SIG-M5 treated with dmso at 0.1 percent for 504 hours (cell line): ENCODE measurements at regions not wholly inside any gene's neighbourhood (a gene's known extent, or its start where the extent isn't known, plus 50 kb on each side); places are given as distances from the start of the nearest gene placed in this dataset.
A peak's percentile ranks its signal among the peaks of the same experiment; 100 is the strongest.
"Not testable (repeated sequence)": the region's sequence is repeated elsewhere in the genome, so short reads cannot be mapped to it uniquely, and the experiment has no call there.

Source experiments
- DNase-seq: peaks from one replicate; lab custom pipeline; 2025; ENCODE audit not compliant: unreplicated experiment; lab: John Stamatoyannopoulos, UW

DNA sequence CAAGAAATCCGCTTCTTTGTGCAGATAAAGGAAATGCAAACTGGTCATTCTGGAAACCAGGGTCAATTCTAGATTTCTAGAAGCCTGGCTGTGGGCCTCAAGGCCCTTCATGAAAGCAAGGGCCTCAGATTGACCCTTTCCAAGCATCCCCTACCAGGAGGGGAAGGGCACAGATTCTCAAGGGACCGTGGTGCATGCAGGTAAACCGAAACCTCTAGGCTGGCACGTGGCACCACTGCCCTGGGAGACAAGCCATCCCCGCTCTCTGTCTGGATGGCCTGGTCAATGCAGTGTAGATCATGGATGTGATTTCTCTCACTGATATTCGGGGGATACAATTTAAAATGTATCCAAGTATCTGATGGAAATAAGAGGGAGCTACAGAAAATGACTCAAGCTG lies 69.4 kb downstream of the TOMM20 start:
- DNase-seq: no peak

DNA sequence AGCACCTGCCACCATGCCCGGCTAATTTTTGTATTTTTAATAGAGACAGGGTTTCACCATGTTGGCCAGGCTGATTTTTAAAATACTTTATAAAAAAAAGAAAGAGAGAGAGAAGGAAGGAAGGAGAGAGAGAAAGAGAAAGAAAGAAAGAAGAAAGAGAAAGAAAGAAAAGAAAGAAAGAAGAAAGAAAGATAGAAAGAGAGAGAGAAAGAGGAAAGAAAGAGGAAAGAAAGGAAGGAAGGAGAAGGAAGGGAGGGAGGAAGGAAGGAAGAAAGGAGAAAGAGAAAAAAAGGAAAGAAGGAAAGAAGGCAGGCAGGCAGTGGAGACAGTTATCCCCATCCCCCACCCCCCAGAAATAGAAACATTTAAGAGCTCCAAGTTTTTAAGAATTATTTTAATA lies 69.9 kb downstream of the TOMM20 start:
- no peak for DNase-seq

DNA sequence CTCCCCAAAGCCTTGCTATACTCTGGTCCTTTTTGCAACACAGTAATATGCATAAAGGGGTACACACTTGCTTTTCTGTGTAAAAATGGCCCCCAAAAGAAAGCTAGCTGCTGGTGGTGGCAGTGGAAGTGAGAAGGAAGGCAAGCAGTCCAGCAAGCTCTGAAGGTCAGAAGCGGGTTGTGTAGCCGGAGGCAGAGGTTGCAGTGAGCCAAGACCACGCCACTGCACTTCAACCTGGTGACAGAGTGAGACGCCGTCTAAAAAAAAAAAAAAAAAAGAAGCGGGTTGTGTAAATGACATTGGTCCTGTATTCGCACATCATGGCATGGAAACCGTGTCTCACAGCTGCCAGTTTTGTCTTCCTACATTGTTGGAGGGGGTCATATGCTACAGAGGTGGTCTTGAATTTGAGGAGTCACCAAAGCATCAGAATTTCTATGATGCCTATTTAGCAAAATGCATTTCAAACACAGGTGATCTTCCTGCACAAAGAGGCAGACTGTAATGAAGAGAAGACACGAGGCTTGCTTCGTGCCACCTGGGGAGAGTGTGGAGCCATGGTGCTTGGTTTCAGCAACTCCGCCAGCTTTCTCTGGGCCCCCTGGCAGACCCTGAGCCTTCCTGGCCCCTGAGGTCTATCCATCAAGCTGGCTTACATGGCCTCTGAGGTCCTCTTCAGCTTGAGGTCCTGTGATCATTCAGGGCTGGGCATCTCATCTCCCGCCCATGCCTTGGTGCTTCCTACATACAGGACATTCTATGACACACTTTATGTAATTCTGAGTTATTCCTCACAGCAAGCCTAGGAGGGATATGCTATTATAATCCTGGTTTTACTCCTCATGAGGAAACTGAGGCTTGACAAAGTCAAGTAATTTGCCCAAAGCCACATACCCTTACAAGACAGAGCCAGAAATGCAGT lies 71.0 kb downstream of the TOMM20 start:
- no peak for DNase-seq

DNA sequence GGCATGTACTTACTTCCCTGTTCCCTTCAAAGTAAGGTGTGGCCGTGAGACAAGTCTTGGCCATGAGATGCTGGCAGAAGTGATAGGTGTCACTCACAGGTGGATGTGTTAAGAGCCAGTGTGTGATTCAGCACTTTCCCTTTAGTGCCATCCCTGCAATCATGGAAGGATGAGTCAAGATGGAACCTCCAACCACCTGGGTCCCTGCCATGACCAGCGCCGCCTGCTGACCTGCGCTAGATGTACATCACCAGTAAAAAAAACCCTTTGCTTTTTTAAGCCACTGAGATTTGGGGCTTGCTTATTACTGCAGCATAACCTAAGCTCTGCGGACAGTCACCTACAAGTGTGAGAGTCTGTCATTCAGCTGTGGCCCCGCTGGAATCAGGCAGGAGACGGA lies 71.7 kb downstream of the TOMM20 start:
- DNase-seq: no peak

DNA sequence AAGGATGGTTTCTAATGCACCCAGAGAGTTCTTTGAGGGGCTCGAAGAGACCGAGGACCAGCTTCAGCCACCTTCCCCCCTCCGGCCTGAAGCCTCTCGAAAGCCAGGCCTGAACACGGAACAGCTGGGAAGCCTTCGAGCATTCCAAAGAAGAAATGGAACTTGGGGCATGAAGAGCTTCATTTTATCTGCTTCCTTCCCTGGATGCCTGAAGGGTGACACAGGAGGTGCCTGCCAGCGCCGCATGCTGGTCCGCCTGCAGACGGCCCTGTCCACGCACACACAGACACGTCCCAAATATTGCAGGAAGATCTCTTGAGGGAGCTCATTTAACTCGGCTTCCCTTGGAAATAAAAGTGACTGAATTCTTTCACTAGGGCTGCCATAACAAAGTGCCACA lies 73.7 kb downstream of the TOMM20 start:
- DNase-seq: no peak

DNA sequence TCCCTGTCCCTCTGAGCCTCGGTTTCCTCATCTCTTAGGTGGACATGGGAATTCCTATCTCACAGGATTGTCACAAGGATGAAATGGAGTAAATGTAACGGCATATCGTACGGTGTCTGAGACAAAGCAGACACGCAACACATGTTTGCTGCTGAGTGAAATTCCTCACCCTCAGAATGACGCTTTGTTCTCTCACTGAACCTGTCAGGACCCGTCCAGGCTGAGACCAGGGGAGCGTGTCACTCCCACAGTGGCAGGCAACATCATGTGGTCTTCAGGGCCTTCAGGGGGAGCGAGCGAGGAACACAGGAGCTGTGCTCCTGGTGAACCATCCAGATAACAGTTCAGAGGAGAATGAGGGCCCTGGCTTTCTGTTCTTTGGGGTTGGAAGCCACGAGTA lies 74.2 kb downstream of the TOMM20 start:
- no peak for DNase-seq

DNA sequence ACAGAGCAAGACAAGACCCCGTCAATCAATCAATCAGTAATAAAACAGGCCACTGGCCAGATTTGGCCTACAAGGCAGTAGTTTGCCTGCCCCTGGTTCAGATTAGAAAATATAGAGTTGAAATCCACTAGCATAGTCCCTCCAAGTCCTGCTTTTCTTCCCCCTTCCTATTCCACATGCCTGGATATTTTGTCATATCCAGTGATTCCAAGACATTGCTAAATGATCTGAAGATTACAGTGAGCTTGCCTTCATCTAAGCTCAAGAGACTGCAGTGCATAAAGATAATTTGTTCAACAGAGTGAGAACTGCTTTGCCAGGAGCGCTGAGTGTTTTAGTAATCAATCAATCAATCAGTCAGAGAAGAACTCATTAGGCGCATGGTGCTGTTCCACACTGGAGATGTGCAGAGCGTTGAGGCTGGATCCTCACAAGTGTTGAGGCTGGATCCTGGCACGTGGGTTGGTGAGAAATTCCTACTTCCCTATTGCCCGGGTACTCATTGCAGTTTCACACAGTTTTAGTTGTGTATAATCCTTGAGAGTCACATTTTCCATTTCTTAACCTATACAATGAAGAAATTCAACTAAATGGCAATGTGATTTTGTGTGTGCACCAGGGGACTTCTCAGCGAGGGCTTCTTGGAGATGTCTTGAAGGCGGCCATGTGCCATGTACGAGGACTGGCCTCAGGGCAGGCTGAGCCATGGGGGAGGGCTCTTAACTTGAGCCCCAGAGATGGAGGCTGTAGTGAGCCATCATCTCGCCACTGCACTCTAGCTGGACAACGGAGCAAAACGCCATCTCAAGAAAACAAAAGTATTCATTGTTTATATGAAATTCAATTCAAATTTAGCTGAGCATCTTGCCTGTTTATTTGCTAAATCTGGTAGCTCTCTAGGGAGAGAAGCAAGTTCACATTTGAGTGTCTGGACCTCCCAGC lies 76.3 kb downstream of the TOMM20 start:
- peak; percentile 42 for DNase-seq

DNA sequence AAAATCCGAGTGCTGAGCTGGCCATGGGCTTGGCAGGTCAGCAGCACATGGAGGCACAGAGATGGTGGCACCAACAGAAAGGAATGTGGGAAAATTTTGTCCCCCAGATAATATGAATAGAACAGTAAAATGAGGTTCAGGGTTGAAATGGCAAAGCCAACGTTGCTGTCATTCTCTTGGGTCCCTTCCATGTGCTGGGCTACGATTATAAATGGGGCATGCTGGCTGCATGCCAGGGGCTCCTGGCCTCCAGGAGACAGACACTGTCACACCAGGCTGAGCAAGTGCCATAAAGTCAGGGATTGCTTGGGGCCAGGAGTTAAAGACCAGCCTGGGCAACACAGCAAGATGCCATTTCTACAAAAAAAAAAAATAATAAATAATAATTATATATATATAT lies 77.1 kb downstream of the TOMM20 start:
- DNase-seq: no peak

DNA sequence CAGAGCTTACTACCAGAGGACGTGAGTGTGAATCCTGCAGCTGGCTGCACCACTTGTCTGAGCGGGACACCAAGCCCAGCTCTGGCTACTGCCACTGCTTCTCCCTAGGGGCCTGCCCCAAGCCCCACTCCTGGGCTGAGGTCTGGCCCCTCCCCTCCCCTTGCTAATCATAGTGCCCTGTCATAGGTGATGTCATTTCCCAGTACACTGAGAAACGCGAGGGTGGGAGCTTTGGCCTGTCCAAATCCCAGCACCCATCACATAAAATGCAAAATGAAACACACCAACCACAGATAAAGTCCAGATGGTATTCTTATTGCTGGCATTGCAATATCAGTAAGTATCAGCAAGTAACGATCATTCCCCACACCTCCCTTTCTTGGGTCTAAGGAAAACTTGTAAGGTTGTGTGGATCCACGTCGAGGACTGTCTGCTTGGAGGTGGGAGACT lies 77.7 kb downstream of the TOMM20 start:
- DNase-seq: no peak

DNA sequence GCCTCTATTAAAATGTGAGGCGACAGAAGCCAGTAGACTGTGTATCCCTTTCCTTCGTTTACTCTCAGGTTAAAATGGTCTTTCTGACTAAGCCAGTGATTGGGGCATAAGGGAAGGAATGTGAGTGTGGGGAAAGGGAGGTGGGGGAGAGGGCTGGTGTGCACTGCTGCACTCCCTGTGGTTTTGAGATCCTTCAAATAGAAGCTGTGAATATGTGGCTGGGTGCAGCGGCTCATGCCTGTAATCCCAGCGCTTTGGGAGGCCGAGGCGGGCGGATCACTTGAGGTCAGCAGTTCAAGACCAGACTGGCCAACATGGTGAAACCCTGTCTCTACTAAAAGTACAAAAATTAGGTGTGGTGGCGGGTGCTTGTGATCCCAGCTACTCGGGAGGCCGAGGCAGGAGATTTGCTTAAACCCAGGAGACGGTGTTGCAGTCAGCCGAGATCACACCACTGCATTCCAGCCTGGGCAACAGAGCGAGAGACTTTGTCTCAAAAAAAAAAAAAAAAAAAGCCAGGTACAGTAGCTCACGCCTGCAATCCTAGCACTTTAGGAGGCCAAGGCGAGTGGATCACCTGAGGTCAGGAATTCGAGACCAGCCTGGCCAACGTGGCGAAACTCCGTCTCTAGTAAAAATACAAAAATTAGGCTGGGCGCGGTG lies 78.8 kb downstream of the TOMM20 start:
- DNase-seq: not testable (repeated sequence)

DNA sequence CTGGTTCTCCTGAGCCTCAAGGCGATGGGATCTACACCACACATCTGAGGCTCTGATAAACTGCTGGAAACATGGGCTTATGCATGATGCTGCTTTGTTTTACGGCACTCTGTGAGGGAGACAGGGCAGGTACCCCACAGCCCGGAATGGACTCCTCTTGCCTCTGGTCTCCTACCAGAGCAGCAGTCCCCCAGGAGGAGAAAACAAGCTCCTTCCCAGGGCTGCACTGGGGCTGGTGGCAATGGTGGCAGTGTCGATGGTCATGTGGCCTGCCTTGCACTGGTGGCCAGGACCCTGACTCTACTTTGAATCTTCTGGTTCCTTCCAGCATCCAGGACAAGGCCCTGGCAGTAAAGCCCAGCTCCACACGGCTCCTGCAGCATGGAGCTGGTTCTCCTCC lies 79.4 kb downstream of the TOMM20 start:
- DNase-seq: no peak

DNA sequence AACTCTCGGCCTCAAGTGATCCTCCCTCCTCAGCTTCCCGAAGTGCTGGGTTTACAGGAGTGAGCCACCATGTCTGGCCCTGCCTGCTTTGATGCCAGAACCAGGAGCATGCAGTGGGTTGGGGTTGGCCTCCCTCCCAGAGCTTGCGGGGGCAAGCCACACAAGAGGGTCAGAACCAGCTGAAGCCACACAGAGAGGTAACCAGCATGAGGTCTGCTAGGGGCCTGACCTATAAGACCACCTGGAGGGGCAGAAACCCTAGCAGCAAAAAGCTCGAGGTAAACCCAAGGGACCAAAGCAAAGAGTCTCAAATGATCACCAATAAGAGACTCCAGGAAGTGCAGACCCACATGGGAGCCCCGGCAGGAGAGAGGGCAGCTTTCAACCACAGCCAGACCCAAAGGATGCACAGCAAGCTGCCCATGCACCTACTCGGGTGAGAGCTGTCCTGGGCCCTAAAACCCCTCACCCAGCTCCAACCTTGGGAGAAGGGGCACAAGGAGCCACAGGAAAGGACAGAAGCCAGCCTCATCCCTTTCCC lies 81.2 kb downstream of the TOMM20 start:
- no peak for DNase-seq

DNA sequence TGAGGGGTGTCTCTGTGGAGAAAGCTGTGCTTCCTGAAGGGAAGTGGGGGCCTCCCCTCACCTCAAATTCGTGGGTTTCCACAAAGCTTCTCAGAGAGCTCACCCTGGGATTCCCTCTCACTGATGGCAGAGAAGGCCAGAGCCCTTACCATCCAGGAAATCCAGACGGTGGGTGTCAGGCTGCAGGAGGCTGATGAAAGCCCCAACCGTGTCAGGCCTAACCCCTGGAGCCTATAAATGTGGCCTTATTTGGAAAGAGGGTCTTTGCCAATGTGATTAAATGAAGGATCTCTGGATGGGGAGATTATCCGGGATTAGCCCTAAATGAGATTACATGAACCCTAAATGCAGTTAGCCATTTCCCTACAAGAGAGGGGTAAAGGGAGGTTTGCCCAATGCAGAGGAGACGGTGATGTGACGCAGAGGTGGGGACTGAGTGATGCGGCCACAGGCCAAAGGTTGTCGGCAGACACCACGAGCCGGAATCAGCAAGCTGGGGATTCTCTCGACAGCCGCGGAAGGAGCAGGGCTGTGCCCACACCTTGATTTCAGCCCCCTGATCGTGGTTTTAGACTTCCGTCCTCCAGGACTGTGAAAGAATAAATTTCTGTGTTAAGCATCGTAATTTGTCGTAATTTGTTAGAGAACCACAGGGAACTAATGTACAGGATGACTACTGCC lies 82.6 kb downstream of the TOMM20 start:
- no peak for DNase-seq

DNA sequence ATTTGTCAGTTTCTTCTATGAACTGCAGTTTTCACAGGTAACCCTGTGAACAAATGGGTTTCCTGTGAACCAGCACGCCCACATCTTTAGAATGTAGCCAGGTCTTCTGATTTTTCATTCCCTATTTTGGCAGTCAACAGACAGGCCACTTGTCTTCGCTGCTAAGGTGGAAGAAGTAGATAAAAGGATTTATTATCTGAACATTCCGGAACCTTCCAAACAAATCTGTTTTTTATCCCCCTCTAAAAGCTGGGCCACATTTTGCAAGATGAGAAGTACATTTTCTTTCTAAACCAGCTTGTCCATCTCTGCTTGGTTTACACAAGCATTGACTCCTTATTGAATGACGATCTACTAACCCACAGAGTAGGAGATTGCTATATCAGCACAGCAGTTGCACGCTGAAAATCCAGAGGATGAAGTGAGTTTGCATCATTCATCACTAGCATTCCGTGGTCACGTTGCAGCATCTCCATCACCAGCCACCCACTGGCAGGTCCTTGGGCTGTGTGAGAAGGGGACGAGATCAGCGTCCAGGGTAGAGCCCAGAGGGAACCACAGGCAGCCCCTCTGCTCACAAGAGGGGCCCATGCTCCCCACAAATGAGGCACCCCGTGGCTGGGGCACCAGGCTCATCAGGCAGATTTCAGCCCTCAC lies 83.5 kb downstream of the TOMM20 start:
- DNase-seq: no peak

DNA sequence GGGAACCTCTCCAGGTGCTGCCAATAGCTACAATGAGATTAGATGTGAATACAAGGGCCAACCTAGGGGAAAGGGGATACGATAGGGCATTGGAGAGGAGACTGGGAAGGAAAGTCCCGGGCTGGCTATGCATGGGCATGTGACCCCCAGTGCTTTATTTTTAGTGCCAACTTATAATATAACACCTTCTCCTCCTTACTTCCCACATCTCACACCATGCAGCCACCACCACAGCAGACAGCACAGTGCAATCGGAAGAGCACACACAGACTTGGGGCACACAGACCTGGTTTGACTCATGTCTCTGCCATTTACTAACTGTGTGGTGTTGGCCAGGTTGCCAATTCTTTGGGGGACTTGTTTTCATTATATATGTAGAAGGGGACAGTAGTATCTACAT lies 85.4 kb downstream of the TOMM20 start:
- no peak for DNase-seq

DNA sequence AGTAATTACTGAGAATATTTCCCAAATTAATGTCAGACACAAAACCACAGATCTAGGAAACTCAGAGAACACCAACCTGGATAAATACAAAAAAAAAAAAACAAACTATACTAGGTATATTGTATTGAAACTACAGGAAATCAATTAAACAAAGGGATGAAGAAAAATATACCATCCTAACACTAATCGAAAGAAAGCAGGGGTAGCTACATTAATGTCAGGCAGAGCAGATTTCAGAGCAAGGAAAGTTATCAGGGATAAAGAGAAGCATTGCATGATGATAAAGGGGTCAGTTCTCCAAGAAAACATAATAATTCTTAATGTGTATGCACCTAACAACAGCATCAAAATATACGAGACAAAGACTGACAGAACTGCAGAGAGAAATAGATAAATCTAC lies 89.9 kb downstream of the TOMM20 start:
- no peak for DNase-seq

DNA sequence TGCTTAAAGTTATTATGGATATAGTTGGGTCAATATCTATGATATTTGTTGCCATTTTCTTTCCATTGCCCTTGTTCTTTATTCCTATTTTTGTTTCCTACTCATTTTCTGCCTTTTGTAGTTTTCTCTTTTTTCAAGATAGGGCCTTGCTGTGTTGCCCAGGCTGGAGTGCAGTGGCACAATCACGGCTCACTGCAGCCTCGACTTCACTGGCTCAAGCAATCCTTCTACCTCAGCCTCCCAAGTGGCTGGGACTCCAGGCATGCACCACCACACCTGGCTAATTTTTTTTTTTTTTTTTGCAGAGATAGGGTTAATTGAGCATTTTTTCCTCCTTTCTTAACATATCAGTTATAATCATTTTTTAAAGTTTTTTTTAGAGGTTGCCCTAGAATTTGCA lies 92.7 kb downstream of the TOMM20 start:
- no peak for DNase-seq

DNA sequence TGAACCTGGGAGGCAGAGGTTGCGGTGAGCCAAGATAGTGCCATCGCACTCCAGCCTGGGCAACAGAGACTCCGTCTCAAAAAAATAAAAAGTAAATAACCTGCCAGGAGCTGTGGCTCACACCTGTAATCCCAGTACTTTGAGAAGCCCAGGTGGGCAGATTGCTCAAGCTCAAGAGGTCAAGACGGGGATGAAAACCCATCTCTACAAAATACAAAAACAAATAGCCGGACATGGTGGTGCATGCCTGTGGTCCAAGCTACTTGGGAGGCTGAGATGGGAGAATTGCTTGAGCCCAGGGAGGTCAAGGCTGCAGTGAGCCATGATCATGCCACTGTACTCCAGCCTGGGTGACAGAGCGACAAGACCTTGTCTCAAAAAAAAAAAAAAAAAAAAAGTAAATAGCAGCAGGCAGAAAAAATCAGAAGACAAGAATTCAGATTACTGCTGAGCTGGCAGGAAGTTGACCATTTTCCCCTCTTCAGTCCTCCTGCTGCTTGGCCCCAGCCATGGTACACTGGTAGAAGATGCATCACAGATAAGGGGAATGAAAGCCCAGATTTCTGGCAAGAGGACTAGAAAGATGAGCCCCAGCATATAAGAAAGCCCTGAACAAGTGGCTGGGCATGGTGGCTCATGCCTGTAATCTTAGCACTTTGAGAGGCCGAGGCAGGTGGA lies 97.6 kb downstream of the TOMM20 start:
- DNase-seq: no peak

DNA sequence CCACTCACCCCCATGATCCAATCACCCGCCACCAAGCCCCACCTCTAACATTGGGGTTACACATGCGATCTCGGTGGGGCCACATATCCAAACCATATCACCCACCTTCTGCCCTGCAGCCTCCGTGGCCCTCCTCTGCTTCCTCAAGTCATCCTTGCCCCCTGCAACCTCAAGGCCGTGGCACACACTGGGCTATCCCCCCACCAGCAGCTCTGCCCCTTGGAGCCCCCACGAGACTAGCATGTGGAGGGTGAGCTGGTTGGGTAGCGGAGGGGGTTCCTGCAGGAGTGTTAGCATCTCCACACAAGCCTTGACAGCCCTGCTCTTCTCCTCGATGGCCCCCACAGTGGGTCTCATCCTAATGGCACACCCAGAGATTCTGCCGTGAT lies 100.8 kb downstream of the TOMM20 start:
- DNase-seq: no peak
